ENCODE measurements at regions not wholly inside any gene's neighbourhood (a gene's known extent, or its start where the extent isn't known, plus 50 kb on each side); places are given as distances from the start of the nearest gene placed in this dataset.

DNA sequence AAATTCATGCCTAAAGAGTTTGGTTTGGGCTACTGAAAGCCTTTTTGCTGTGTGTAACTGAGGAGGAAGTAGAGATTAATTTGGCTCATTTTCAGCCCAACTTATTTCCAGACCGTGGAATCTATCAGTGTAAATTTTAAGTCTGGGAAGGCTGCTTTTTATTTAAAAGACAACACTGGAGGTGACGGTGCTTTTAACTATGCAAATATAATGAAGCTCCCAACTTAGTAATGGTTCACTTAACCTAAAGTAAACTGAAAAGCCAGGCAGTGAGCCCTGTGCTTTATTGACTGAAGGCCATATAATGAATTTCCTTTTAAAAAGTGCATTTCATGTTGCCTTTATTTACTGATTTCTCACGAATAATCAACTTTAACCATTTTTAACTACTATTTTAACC lies 127.2 kb downstream of the NPY start:
- H2AFZ ChIP-seq (ENCODE audit: low read length): no peak overlapping the region
- H3K4me2 ChIP-seq (ENCODE audit: low read length): no peak overlapping the region
- no TSS peak for BruUV-seq (replicated peaks)
- ChIA-PET POLR2A (ENCODE audit: unreplicated experiment) (no interaction called here), CTCF (no interaction called here)
- no peak overlapping the region for H3K27ac ChIP-seq (ENCODE audit: low read length)
- no peak overlapping the region for H3K9ac ChIP-seq (ENCODE audit: low read length)
- TF ChIP-seq EZH2 (IDR thresholded peaks at IDR 0.05; ENCODE audit: low read length, unreplicated experiment) (no peak), EZH2phosphoT487 (IDR thresholded peaks at IDR 0.05; ENCODE audit: borderline replicate concordance, low read length) (no peak)
- TF ChIP-seq, protein P1, sequence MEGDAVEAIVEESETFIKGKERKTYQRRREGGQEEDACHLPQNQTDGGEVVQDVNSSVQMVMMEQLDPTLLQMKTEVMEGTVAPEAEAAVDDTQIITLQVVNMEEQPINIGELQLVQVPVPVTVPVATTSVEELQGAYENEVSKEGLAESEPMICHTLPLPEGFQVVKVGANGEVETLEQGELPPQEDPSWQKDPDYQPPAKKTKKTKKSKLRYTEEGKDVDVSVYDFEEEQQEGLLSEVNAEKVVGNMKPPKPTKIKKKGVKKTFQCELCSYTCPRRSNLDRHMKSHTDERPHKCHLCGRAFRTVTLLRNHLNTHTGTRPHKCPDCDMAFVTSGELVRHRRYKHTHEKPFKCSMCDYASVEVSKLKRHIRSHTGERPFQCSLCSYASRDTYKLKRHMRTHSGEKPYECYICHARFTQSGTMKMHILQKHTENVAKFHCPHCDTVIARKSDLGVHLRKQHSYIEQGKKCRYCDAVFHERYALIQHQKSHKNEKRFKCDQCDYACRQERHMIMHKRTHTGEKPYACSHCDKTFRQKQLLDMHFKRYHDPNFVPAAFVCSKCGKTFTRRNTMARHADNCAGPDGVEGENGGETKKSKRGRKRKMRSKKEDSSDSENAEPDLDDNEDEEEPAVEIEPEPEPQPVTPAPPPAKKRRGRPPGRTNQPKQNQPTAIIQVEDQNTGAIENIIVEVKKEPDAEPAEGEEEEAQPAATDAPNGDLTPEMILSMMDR (conservative IDR thresholded peaks at IDR 0.05; ENCODE audit: low read depth, low read length): no peak
- no peaks in the 10 kb centered on the region for H3K79me2 ChIP-seq (ENCODE audit: low read length)
- no peaks in the 10 kb centered on the region for H3K9me3 ChIP-seq (ENCODE audit: low read length)
- no peaks in the 10 kb centered on the region for H3K36me3 ChIP-seq (ENCODE audit: low read depth, low read length)
- peaks cover 34% of the 10 kb centered on the region for H3K27me3 ChIP-seq (ENCODE audit: low read length)
- no peaks in the 10 kb centered on the region for H3K4me1 ChIP-seq (ENCODE audit: insufficient read depth, low read length)
- DNase-seq: no peak
- intact Hi-C loops (cut with micrococcal nuclease): no loop called here
- no peaks in the 10 kb centered on the region for H4K20me1 ChIP-seq (ENCODE audit: low read length)
- no peaks in the 10 kb centered on the region for H3K9me2 ChIP-seq (replicated peaks; ENCODE audit: low read length)
- H3F3A ChIP-seq (ENCODE audit: low read length, unreplicated experiment): no peaks in the 10 kb centered on the region
- no peak for ATAC-seq
- H3K4me3 ChIP-seq (ENCODE audit: low read length): no peak overlapping the region

DNA sequence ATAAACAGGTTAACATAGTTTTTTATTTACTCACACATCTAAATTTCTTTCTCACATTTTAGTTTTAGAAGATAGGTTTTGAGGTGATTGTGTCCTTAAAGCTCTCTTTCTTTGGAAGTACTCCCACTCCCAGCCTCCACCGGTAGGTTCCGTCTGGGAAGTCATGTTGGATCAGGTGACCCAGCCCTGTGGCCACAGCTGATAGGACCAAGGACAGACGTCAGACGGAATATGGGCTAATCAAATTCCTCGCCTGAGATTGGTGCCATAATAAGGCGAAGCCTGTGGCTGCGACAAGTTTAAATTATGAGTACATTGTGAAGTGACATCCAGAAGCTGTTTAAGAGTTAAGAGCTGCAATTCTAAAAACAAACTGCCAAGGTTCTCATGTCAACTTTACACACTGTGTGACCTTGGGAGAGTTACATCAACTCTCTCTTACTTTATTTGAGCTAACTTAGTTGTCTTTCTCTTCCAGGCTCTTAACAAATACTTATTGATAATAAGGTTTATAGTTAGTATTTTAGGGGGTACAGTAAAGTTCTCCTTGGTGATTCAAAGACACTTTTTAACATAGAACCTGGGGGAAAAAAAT lies 133.6 kb downstream of the NPY start:
- intact Hi-C loops (cut with micrococcal nuclease): no loop called here
- ChIA-PET CTCF (no interaction called here), POLR2A (ENCODE audit: unreplicated experiment) (no interaction called here)
- Histone ChIP-seq H3K4me2 (ENCODE audit: low read length) (no peak overlapping the region), H3F3A (ENCODE audit: low read length, unreplicated experiment) (no peaks in the 10 kb centered on the region), H4K20me1 (ENCODE audit: low read length) (no peaks in the 10 kb centered on the region), H2AFZ (ENCODE audit: low read length) (no peak overlapping the region), H3K4me1 (ENCODE audit: insufficient read depth, low read length) (no peaks in the 10 kb centered on the region), H3K27me3 (ENCODE audit: low read length) (peaks cover 12% of the 10 kb centered on the region; the same call in 1 of the 2 replicates), H3K9ac (ENCODE audit: low read length) (no peak overlapping the region), H3K4me3 (ENCODE audit: low read length) (no peak overlapping the region), H3K36me3 (ENCODE audit: low read depth, low read length) (no peaks in the 10 kb centered on the region), H3K79me2 (ENCODE audit: low read length) (no peaks in the 10 kb centered on the region), H3K27ac (ENCODE audit: low read length) (no peak overlapping the region), H3K9me3 (ENCODE audit: low read length) (no peaks in the 10 kb centered on the region), H3K9me2 (replicated peaks; ENCODE audit: low read length) (no peaks in the 10 kb centered on the region)
- TF ChIP-seq EZH2 (IDR thresholded peaks at IDR 0.05; ENCODE audit: low read length, unreplicated experiment): no peak
- TF ChIP-seq, protein P1 (conservative IDR thresholded peaks at IDR 0.05; ENCODE audit: low read depth, low read length): no peak
- DNase-seq (no peak), ATAC-seq (no peak)
- no TSS peak for BruUV-seq (replicated peaks)

DNA sequence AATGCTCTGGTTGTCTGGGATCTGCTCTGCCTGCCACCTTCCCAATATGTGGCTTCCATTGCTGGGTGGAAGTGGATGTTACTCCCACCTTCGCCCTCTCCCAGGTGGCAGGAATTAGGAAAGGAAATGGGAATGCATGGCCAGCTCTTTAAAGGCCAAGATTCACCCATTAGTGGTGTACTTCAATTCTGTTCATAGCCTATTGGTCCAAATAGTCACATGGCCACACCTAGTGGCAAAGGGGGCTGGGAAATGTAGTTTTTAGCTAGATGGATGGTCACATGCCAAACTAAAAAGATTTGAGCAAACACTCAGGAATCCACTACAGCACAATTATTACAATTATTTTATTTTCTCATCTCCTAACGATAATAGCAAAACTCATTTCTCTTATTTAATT lies 135.1 kb downstream of the NPY start:
- DNase-seq (peak; percentile 3), ATAC-seq (no peak)
- no TSS peak for BruUV-seq (replicated peaks)
- Histone ChIP-seq H3F3A (ENCODE audit: low read length, unreplicated experiment) (no peaks in the 10 kb centered on the region), H3K4me3 (ENCODE audit: low read length) (no peak overlapping the region), H3K36me3 (ENCODE audit: low read depth, low read length) (no peaks in the 10 kb centered on the region), H3K27me3 (ENCODE audit: low read length) (peaks cover 12% of the 10 kb centered on the region; the same call in 1 of the 2 replicates), H3K27ac (ENCODE audit: low read length) (no peak overlapping the region), H3K4me2 (ENCODE audit: low read length) (no peak overlapping the region), H4K20me1 (ENCODE audit: low read length) (no peaks in the 10 kb centered on the region), H3K79me2 (ENCODE audit: low read length) (no peaks in the 10 kb centered on the region), H3K9ac (ENCODE audit: low read length) (no peak overlapping the region), H3K9me3 (ENCODE audit: low read length) (no peaks in the 10 kb centered on the region), H3K4me1 (ENCODE audit: insufficient read depth, low read length) (no peaks in the 10 kb centered on the region), H2AFZ (ENCODE audit: low read length) (no peak overlapping the region), H3K9me2 (replicated peaks; ENCODE audit: low read length) (no peaks in the 10 kb centered on the region)
- POLR2A ChIA-PET (ENCODE audit: unreplicated experiment): no interaction called here
- CTCF ChIA-PET: no interaction called here
- TF ChIP-seq EZH2 (IDR thresholded peaks at IDR 0.05; ENCODE audit: low read length, unreplicated experiment) (no peak), EZH2phosphoT487 (IDR thresholded peaks at IDR 0.05; ENCODE audit: borderline replicate concordance, low read length) (no peak)
- TF ChIP-seq, protein P1 (conservative IDR thresholded peaks at IDR 0.05; ENCODE audit: low read depth, low read length): no peak
- intact Hi-C loops (cut with micrococcal nuclease): no loop called here

Measured in PC-3 (cell line).